D721Med (cell line): ENCODE measurements at regions not wholly inside any gene's neighbourhood (a gene's known extent, or its start where the extent isn't known, plus 50 kb on each side); places are given as distances from the start of the nearest gene placed in this dataset.

ENCODE experiments used
- DNase-seq: peaks from one replicate; pipeline ENCODE4 v3.0.0; 2011; ENCODE audit warnings: low spot score; ENCODE audit not compliant: insufficient read length
- FAIRE-seq: peaks from 2 replicates; lab custom pipeline; 2011; peaks lifted over from hg19 to GRCh38; lab: Jason Lieb, UNC
- TF ChIP-seq, protein P1 (sequence below): IDR thresholded peaks from 2 replicates; pipeline ENCODE4 v1.5.1; 2012; ENCODE audit warnings: mild to moderate bottlenecking, control low read depth; ENCODE audit not compliant: insufficient read depth; ENCODE audit errors: missing control alignments

- no peak for DNase-seq
- FAIRE-seq, result no peak
- TF ChIP-seq, protein P1, sequence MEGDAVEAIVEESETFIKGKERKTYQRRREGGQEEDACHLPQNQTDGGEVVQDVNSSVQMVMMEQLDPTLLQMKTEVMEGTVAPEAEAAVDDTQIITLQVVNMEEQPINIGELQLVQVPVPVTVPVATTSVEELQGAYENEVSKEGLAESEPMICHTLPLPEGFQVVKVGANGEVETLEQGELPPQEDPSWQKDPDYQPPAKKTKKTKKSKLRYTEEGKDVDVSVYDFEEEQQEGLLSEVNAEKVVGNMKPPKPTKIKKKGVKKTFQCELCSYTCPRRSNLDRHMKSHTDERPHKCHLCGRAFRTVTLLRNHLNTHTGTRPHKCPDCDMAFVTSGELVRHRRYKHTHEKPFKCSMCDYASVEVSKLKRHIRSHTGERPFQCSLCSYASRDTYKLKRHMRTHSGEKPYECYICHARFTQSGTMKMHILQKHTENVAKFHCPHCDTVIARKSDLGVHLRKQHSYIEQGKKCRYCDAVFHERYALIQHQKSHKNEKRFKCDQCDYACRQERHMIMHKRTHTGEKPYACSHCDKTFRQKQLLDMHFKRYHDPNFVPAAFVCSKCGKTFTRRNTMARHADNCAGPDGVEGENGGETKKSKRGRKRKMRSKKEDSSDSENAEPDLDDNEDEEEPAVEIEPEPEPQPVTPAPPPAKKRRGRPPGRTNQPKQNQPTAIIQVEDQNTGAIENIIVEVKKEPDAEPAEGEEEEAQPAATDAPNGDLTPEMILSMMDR, result no peak
Measured at GRCh38 chr3:64359735-64360134, 134.5 kb upstream of the PRICKLE2 start.

- TF ChIP-seq, protein P1, result no peak
- FAIRE-seq, result no peak
- DNase-seq, result no peak
Measured at GRCh38 chr3:64358853-64359252, 133.6 kb upstream of the PRICKLE2 start.

DNA sequence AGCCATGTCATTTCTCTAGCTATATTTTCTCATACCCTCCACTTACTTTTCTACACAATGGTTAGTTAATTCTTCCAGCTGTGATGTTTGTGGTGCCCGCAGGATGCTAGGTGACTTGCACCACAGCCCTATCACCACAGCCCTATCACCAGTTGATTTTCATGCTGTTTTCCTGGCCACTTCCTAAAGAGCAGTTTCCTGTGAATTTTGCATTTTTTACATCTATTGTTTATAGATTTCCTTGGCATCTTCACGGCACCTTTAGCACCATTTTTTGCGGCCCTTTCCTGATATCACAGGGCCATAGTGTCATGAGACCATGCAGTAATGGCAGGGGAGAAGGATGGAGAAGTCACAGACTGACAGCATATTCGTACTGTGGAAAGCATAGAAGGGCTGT lies 132.9 kb upstream of the PRICKLE2 start:
- DNase-seq (no peak), FAIRE-seq (no peak)
- TF ChIP-seq, protein P1, result no peak

DNA sequence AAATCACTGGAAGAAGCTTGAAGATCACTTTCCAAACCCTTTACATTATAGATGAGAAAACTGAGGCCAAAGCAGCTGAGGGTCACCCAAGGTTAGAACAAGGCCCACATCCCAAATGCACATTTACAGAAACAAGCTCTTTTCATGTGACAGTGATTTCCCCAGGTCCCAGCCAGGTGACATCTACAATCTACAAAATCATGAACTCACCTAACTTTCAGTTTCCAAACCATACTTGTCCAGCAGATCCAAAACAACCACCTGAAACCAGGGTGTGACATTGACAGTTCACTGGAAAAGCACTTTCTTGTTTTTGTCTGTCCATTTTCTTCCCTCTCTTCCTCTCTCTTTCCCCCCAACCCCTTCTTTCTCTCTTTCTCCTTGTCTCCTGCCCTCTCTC lies 132.2 kb upstream of the PRICKLE2 start:
- TF ChIP-seq, protein P1, result no peak
- DNase-seq (no peak), FAIRE-seq (no peak)

GRCh38 chr3:64355401-64355807 lies 130.1 kb upstream of the PRICKLE2 start:
- no peak for DNase-seq
- FAIRE-seq, result no peak
- TF ChIP-seq, protein P1, result no peak

DNA sequence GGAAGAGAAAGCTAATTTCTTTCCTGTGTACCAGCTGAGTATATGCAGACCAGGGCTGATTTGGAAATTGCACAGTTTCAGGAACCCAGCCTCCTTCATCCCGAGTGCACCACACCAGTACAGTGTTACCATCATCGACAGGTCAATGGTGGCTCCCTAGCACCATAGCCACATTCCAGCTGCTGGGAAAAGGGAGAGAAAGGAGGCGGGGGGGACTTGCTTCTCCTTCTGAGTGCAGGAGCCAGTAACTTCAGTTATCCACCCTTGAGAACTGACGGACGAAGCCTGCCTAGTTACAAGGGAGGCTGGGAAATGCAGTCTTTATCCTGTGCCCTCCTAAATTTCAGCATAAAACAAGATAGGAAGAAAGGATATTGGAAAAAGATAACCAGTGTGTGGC lies 129.7 kb upstream of the PRICKLE2 start:
- no peak for DNase-seq
- TF ChIP-seq, protein P1, result no peak
- FAIRE-seq, result no peak

- no peak for FAIRE-seq
Measured at GRCh38 chr3:64354221-64354620, 129.0 kb upstream of the PRICKLE2 start.

More at GRCh38 chr3:64354221-64354620, 129.0 kb upstream of the PRICKLE2 start:
- TF ChIP-seq, protein P1, result no peak
- DNase-seq, result no peak
